ENCODE measurements at regions not wholly inside any gene's neighbourhood (a gene's known extent, or its start where the extent isn't known, plus 50 kb on each side); places are given as distances from the start of the nearest gene placed in this dataset.

- H3K36me3 Mint-ChIP-seq, result no peaks in the 10 kb centered on the region
- H3K9me3 Mint-ChIP-seq, result no peaks in the 10 kb centered on the region
- ATAC-seq, result no peak
- H3K27me3 Mint-ChIP-seq, result peaks cover 0 to 12% of the 10 kb centered on the region in 2 donors
- H3K4me1 Mint-ChIP-seq (ENCODE audit: low read depth in 2 of 2), result no peaks in the 10 kb centered on the region
- no peak overlapping the region for H3K27ac Mint-ChIP-seq
- no peak overlapping the region for H3K4me3 Mint-ChIP-seq
- no peak for DNase-seq (ENCODE audit: low spot score)
Observed at GRCh38 chr13:78976696-78977095, 317.7 kb upstream of the OBI1 start.

- no peak overlapping the region for H3K4me3 Mint-ChIP-seq
- H3K27ac Mint-ChIP-seq, result no peak overlapping the region
- no peak for ATAC-seq
- H3K9me3 Mint-ChIP-seq, result no peaks in the 10 kb centered on the region
- no peak for DNase-seq (ENCODE audit: low spot score)
- no peaks in the 10 kb centered on the region for H3K36me3 Mint-ChIP-seq
- no peaks in the 10 kb centered on the region for H3K4me1 Mint-ChIP-seq (ENCODE audit: low read depth in 2 of 2)
- peaks cover 0 to 15% of the 10 kb centered on the region in 2 donors for H3K27me3 Mint-ChIP-seq
Observed at GRCh38 chr13:78972561-78972960, 313.6 kb upstream of the OBI1 start.

DNA sequence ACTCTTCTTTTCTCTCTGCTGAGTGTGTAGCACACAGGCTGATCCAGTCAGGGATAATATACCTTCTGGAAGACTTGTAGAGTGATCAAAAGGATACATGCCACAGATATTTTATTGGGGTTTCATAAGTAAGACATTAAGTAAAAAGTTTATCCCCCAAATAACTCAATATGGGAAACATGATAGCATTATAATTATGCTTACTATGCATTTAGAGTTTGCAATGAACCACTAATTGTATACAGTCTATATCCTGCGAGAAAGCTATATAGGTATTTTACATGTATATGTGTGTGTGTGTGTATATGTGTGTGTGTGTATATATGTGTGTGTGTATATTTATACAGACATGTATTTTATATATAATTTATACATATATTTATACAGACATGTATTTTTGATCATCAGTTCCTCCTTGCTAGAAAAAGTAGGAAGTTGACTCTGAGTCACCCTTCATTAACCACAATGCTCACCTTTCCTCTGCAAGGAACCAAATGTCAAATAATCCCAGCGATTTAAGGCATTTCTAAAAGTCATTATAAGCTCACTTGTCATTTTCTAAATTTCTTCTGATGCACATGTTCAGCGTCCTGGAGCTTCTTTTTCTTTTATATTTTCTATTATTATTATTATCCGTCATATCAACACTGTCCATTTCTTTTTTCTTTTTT lies 312.5 kb upstream of the OBI1 start:
- DNase-seq (ENCODE audit: low spot score) (no peak), ATAC-seq (no peak)
- Mint-ChIP-seq H3K4me3 (no peak overlapping the region), H3K9me3 (no peaks in the 10 kb centered on the region), H3K27ac (no peak overlapping the region), H3K4me1 (ENCODE audit: low read depth in 2 of 2) (no peaks in the 10 kb centered on the region), H3K36me3 (no peaks in the 10 kb centered on the region), H3K27me3 (peaks cover 0 to 9% of the 10 kb centered on the region in 2 donors)

DNA sequence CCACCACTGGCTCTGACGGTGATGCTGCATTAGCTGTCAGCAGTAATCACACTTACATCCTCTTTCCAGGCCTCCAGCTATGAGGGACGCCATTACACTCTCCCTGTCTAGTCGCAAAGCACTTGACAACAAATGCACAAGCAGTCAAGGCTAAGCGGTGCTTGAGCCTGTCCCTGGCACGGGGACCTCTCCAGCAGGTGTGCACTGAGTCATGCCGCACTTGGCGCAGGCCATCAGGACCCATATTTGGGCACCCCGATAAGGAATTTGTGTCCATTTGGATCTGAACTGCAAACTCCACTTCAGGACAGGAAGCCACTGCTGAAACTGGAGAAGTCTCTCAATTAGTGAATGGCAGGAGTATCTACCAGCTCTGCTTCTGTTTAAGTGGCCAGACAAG lies 301.9 kb upstream of the OBI1 start:
- Mint-ChIP-seq H3K36me3 (no peaks in the 10 kb centered on the region), H3K4me3 (no peak overlapping the region), H3K4me1 (ENCODE audit: low read depth in 2 of 2) (no peaks in the 10 kb centered on the region), H3K9me3 (no peaks in the 10 kb centered on the region), H3K27ac (no peak overlapping the region), H3K27me3 (no peaks in the 10 kb centered on the region)
- DNase-seq (ENCODE audit: low spot score) (no peak), ATAC-seq (no peak)

- ATAC-seq (no peak), DNase-seq (ENCODE audit: low spot score) (no peak)
- Mint-ChIP-seq H3K9me3 (peaks cover 3% of the 10 kb centered on the region), H3K4me1 (ENCODE audit: low read depth in 2 of 2) (no peaks in the 10 kb centered on the region), H3K27ac (no peak overlapping the region), H3K27me3 (no peaks in the 10 kb centered on the region), H3K36me3 (no peaks in the 10 kb centered on the region), H3K4me3 (no peak overlapping the region)
Observed at GRCh38 chr13:78958006-78958405, 299.1 kb upstream of the OBI1 start.

DNA sequence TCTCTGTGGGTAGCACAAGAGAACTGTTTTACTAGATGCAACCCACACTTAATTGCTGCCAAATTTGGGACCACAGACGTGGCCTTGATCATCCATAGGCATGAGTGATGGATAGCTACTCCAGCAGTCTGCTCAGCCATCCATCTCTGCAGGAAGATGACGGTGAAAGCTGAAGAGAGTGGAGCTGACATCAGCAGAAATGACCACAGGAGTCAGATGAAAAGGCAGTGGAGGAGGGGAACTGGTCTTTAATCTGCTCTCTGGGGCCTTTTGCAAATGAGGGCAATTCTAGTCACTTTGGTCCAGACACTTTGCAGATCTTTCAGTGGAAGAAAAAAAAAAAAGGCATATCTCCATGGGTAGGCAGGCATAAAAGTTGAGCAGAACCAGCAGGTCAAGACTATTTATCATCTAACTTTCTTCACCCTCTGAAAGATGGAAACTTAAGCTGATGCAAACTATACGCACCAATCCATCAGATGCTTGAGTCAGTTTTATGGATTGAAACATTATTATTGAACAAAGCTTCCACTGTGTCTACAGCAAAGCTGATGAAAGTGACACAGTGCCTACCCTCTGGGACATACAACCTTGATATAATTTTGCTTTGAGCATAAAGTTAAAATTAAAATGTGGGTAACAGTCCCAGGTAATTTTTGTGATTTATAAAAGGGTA lies 281.6 kb upstream of the OBI1 start:
- Mint-ChIP-seq H3K27ac (no peak overlapping the region), H3K27me3 (no peaks in the 10 kb centered on the region), H3K4me3 (no peak overlapping the region), H3K9me3 (peaks cover 4% of the 10 kb centered on the region), H3K4me1 (ENCODE audit: low read depth in 2 of 2) (no peaks in the 10 kb centered on the region), H3K36me3 (no peaks in the 10 kb centered on the region)
- DNase-seq (ENCODE audit: low spot score) (no peak), ATAC-seq (no peak)

DNA sequence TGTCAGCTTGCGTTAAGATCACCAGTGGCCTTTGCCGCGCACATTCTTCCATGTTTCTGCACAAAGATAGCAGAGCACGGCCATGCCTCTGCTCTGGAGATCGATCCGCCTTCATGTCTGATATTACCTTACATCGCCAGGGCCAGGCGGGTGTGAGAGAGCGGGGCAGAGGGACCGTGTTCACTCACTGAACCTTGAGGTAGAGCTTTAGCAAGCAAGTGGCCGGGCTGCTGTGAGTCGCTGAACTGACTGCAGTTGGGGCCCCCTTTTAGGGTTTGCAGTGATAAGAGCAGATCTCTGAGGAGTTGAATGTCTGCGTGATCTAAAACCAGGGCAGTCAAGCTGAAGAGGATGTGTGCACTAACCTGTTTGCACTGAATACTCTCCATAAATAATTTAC lies 275.4 kb upstream of the OBI1 start:
- Mint-ChIP-seq H3K27me3 (no peaks in the 10 kb centered on the region), H3K36me3 (no peaks in the 10 kb centered on the region), H3K4me3 (no peak overlapping the region), H3K9me3 (peaks cover 3% of the 10 kb centered on the region), H3K27ac (no peak overlapping the region), H3K4me1 (ENCODE audit: low read depth in 2 of 2) (no peaks in the 10 kb centered on the region)
- ATAC-seq, result no peak
- no peak for DNase-seq (ENCODE audit: low spot score)

GRCh38 chr13:78915015-78915414 lies 256.1 kb upstream of the OBI1 start:
- Mint-ChIP-seq H3K36me3 (no peaks in the 10 kb centered on the region), H3K27me3 (no peaks in the 10 kb centered on the region), H3K27ac (no peak overlapping the region), H3K4me3 (no peak overlapping the region), H3K4me1 (ENCODE audit: low read depth in 2 of 2) (no peaks in the 10 kb centered on the region), H3K9me3 (peaks cover 13% of the 10 kb centered on the region)
- ATAC-seq, result no peak
- no peak for DNase-seq (ENCODE audit: low spot score)

DNA sequence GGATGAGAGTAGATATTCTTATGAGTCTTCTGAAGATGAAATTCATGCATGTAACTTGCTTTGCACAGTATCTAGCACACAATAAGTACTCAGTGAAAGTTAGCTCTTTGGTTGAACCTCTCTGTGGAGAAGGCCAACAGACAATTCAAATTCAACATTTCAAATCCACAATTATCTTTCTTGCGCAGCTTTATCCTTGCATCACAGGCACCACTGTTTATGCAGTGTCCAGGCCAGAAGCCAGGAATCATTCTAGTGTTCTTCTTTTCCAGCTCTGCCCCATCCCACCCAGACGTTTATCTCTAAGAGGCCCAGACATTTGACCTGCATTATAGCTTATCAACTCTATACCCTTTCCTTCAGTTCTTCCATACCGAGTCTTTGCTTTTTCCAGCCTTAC lies 254.7 kb upstream of the OBI1 start:
- no peaks in the 10 kb centered on the region for H3K27me3 Mint-ChIP-seq
- H3K4me1 Mint-ChIP-seq (ENCODE audit: low read depth in 2 of 2), result no peaks in the 10 kb centered on the region
- no peak overlapping the region for H3K4me3 Mint-ChIP-seq
- H3K9me3 Mint-ChIP-seq, result peaks cover 10% of the 10 kb centered on the region
- H3K36me3 Mint-ChIP-seq, result no peaks in the 10 kb centered on the region
- DNase-seq (ENCODE audit: low spot score) (no peak), ATAC-seq (no peak)
- H3K27ac Mint-ChIP-seq, result no peak overlapping the region

- H3K9me3 Mint-ChIP-seq, result peaks cover 10% of the 10 kb centered on the region
- H3K4me3 Mint-ChIP-seq, result no peak overlapping the region
- DNase-seq (ENCODE audit: low spot score), result no peak
- no peaks in the 10 kb centered on the region for H3K36me3 Mint-ChIP-seq
- no peaks in the 10 kb centered on the region for H3K27me3 Mint-ChIP-seq
- H3K4me1 Mint-ChIP-seq (ENCODE audit: low read depth in 2 of 2), result no peaks in the 10 kb centered on the region
- no peak for ATAC-seq
- H3K27ac Mint-ChIP-seq, result no peak overlapping the region
Observed at GRCh38 chr13:78910147-78910546, 251.2 kb upstream of the OBI1 start.

DNA sequence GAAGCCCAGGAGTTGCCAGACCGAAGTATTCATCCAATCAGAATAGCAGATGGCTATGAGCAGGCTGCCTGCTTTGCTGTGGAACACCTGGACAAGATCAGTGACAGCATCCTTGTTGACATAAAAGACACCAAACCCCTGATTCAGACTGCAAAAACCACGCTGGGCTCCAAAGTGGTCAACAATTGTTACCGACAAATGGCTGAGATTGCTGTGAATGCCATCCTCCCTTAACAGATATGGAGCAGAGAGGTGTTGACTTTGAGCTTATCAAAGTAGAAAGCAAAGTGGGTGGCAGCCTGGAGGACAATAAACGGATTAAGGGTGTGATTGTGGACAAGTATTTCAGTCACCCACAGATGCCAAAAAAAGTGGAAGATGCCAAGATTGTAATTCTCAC lies 250.3 kb upstream of the OBI1 start:
- no peaks in the 10 kb centered on the region for H3K36me3 Mint-ChIP-seq
- no peak overlapping the region for H3K27ac Mint-ChIP-seq
- no peaks in the 10 kb centered on the region for H3K4me1 Mint-ChIP-seq (ENCODE audit: low read depth in 2 of 2)
- peaks cover 12% of the 10 kb centered on the region for H3K9me3 Mint-ChIP-seq
- ATAC-seq (no peak), DNase-seq (ENCODE audit: low spot score) (no peak)
- no peaks in the 10 kb centered on the region for H3K27me3 Mint-ChIP-seq
- H3K4me3 Mint-ChIP-seq, result no peak overlapping the region

DNA sequence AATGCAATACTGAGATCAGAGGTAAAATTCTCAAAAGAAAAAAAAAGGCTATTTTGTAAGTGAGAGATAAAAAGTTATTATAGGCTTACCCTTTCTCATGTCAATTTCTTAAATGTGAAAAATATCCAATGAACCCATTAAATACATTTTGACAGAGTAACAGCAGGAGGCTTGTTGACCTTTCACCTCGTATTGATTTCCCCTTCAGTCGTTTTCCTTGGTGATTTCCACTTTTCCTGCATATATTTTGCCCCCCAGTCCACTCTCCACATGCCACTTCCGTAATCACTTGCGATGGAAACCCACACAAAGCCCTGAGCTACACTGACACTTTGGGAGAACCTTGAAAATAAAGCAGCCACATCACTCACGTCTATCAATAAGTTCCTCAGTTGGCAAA lies 248.1 kb upstream of the OBI1 start:
- ATAC-seq (no peak), DNase-seq (ENCODE audit: low spot score) (no peak)
- Mint-ChIP-seq H3K9me3 (peaks cover 12% of the 10 kb centered on the region), H3K27me3 (no peaks in the 10 kb centered on the region), H3K4me3 (no peak overlapping the region), H3K36me3 (no peaks in the 10 kb centered on the region), H3K4me1 (ENCODE audit: low read depth in 2 of 2) (no peaks in the 10 kb centered on the region), H3K27ac (no peak overlapping the region)

DNA sequence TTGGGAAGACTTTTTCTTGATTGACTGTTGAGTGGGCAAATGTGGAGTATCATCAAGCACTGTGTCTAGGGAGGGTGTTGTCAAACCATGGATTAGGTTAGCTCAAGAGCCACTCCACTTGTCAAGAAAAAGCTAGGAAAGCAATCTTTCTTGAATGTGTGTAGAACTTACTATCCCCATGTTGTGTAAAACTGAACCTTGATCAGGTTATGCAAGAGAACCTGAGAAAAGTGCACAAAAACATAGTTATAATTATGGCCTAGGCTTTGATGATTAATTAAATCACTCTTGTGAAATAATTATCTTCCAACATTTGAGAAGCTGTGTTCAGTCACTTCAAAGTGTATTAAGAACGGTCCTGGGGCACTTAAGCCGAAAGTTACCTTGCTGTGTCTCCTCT lies 238.2 kb upstream of the OBI1 start:
- Mint-ChIP-seq H3K4me3 (no peak overlapping the region), H3K27ac (no peak overlapping the region), H3K9me3 (peaks cover 5% of the 10 kb centered on the region), H3K4me1 (ENCODE audit: low read depth in 2 of 2) (no peaks in the 10 kb centered on the region), H3K36me3 (no peaks in the 10 kb centered on the region), H3K27me3 (no peaks in the 10 kb centered on the region)
- no peak for DNase-seq (ENCODE audit: low spot score)
- no peak for ATAC-seq

- Mint-ChIP-seq H3K9me3 (peaks cover 12% of the 10 kb centered on the region), H3K27me3 (peaks cover 0 to 1% of the 10 kb centered on the region in 2 donors), H3K27ac (no peak overlapping the region), H3K4me1 (ENCODE audit: low read depth in 2 of 2) (no peaks in the 10 kb centered on the region), H3K36me3 (no peaks in the 10 kb centered on the region), H3K4me3 (no peak overlapping the region)
- ATAC-seq, result no peak
- no peak for DNase-seq (ENCODE audit: low spot score)
Observed at GRCh38 chr13:78884571-78884970, 225.6 kb upstream of the OBI1 start.

GRCh38 chr13:78881751-78882150 lies 222.8 kb upstream of the OBI1 start:
- no peak for DNase-seq (ENCODE audit: low spot score)
- Mint-ChIP-seq H3K4me1 (ENCODE audit: low read depth in 2 of 2) (no peaks in the 10 kb centered on the region), H3K4me3 (no peak overlapping the region), H3K9me3 (peaks cover 10% of the 10 kb centered on the region), H3K27ac (no peak overlapping the region), H3K36me3 (no peaks in the 10 kb centered on the region), H3K27me3 (no peaks in the 10 kb centered on the region)
- no peak for ATAC-seq
